GM12878 (cell line): ENCODE measurements at regions not wholly inside any gene's neighbourhood (a gene's known extent, or its start where the extent isn't known, plus 50 kb on each side); places are given as distances from the start of the nearest gene placed in this dataset.

Experiments
- ATAC-seq: fragments of 200-7000 bp; cut with Tn5 transposase; 3 replicates; pipeline ENCODE4 v1.9.1; 2020; ENCODE audit warnings: mild to moderate bottlenecking, moderate library complexity
- BruUV-seq: library from RNA; stranded (reverse); fragments of 400-500 nt; replicated peaks from 2 replicates; lab custom pipeline; 2021; lab: Mats Ljungman, UMichigan
- CTCF ChIA-PET: fragments of 300-600 bp; sonication (Branson Sonifier 250); formaldehyde crosslinking; extraction: SDS; loops from one replicate; lab custom pipeline; 2021; ENCODE audit warnings: inconsistent platforms; lab: Yijun Ruan, JAX
- POLR2A ChIA-PET: fragments of 350-600 bp; formaldehyde crosslinking; extraction: SDS; loops from one replicate; lab custom pipeline; 2021; ENCODE audit warnings: inconsistent platforms; lab: Charles Lee
- RAD21 ChIA-PET: fragments of 300-600 bp; sonication (Branson Sonifier 250); formaldehyde crosslinking; loops from one replicate; lab custom pipeline; 2023; ENCODE audit warnings: antibody characterized with exemption; ENCODE audit not compliant: unreplicated experiment; lab: Charles Lee
- SMC1A ChIA-PET: fragments of 300-600 bp; sonication (Branson Sonifier 250); formaldehyde crosslinking; loops from one replicate; lab custom pipeline; 2023; ENCODE audit not compliant: unreplicated experiment, uncharacterized antibody; lab: Charles Lee
- DNase-seq: peaks from one replicate; pipeline ENCODE4 v3.0.0-alpha.2; 2011; ENCODE audit warnings: low read depth, low spot score
- FAIRE-seq: peaks from 3 replicates; lab custom pipeline; 2011; peaks lifted over from hg19 to GRCh38; lab: Jason Lieb, UNC
- H2AFZ ChIP-seq: 2 replicates; pipeline ENCODE4 v1.6.0; 2011; ENCODE audit warnings: low read depth, low read length, control low read depth; ENCODE audit not compliant: control insufficient read depth
- H3K27ac ChIP-seq: 2 replicates; pipeline ENCODE4 v1.5.1; 2011; ENCODE audit warnings: control low read depth; ENCODE audit not compliant: control insufficient read depth, insufficient read depth
- H3K27me3 ChIP-seq, 2 experiments: replicated peaks in 1 of 2; 2 replicates each; pipeline versions ENCODE4 v1.6.0 to v1.6.1; 2011; ENCODE audit warnings: low read length in 1 of 2; ENCODE audit not compliant: control insufficient read depth in 2 of 2, insufficient read depth in 2 of 2
- H3K36me3 ChIP-seq, 2 experiments: 2 replicates each; pipeline ENCODE4 v1.5.1; 2011; ENCODE audit warnings: low read length in 1 of 2; ENCODE audit not compliant: control insufficient read depth in 2 of 2, insufficient read depth in 2 of 2
- H3K4me1 ChIP-seq: 2 replicates; pipeline ENCODE4 v1.6.1; 2011; ENCODE audit warnings: mild to moderate bottlenecking, low read length, moderate library complexity, mixed read lengths; ENCODE audit not compliant: control insufficient read depth, insufficient read depth
- H3K4me2 ChIP-seq: 2 replicates; pipeline ENCODE4 v1.6.0; 2011; ENCODE audit warnings: control low read depth; ENCODE audit not compliant: control insufficient read depth, insufficient read depth
- H3K4me3 ChIP-seq: fragments of 200-600 bp; sonication (generic); 2 replicates; pipeline ENCODE4 v1.5.1; 2016
- H3K79me2 ChIP-seq: 2 replicates; pipeline ENCODE4 v1.6.0; 2011; ENCODE audit warnings: low read length; ENCODE audit not compliant: control insufficient read depth, insufficient read depth
- H3K9ac ChIP-seq: 2 replicates; pipeline ENCODE4 v1.8.0; 2011; ENCODE audit warnings: low read length, control low read depth, mixed read lengths; ENCODE audit not compliant: control insufficient read depth, insufficient read depth
- H3K9me3 ChIP-seq: replicated peaks from 3 replicates; pipeline ENCODE4 v1.5.1; 2011; ENCODE audit warnings: mild to moderate bottlenecking, low read length; ENCODE audit not compliant: control insufficient read depth, insufficient read depth
- H4K20me1 ChIP-seq: 2 replicates; pipeline ENCODE4 v1.6.0; 2011; ENCODE audit not compliant: control insufficient read depth, insufficient read depth
- HSF1 ChIP-seq: fragments of 150-350 bp; IDR thresholded peaks from 2 replicates; pipeline ENCODE4 v1.6.1; 2014; ENCODE audit warnings: mild to moderate bottlenecking, low read depth, low read length
- IRF5 ChIP-seq: fragments of 450-650 bp; IDR thresholded peaks from 2 replicates; pipeline ENCODE4 v1.6.1; 2017; ENCODE audit warnings: borderline replicate concordance
- MAX ChIP-seq: IDR thresholded peaks from 2 replicates; pipeline ENCODE4 v1.6.1; 2012; ENCODE audit warnings: low read depth, low read length, improper control_type of control experiment
- MEF2B ChIP-seq: fragments of 450-650 bp; IDR thresholded peaks from 2 replicates; pipeline ENCODE4 v1.6.1; 2018; ENCODE audit warnings: mild to moderate bottlenecking, moderate library complexity; ENCODE audit not compliant: partially characterized antibody, poor library complexity, severe bottlenecking
- NFIC ChIP-seq: IDR thresholded peaks from 2 replicates; pipeline ENCODE4 v1.6.1; 2012; ENCODE audit warnings: low read depth, mild to moderate bottlenecking, inconsistent platforms, low read length, moderate library complexity
- NR2C1 ChIP-seq: fragments of 450-650 bp; IDR thresholded peaks from 2 replicates; pipeline ENCODE4 v1.6.1; 2017; ENCODE audit warnings: antibody characterized with exemption, mild to moderate bottlenecking, moderate library complexity
- NR2F1 ChIP-seq: fragments of 450-650 bp; conservative IDR thresholded peaks from 2 replicates; pipeline ENCODE4 v1.6.1; 2017; ENCODE audit warnings: mild to moderate bottlenecking
- POLR2AphosphoS5 ChIP-seq: IDR thresholded peaks from 2 replicates; pipeline ENCODE4 v1.6.1; 2011; ENCODE audit warnings: mild to moderate bottlenecking, low read length, inconsistent platforms
- SMARCA5 ChIP-seq: fragments of 450-650 bp; IDR thresholded peaks from 2 replicates; pipeline ENCODE4 v1.6.1; 2017; ENCODE audit warnings: mild to moderate bottlenecking
- SREBF1 ChIP-seq: IDR thresholded peaks from 2 replicates; pipeline ENCODE4 v1.6.1; 2012; ENCODE audit warnings: mild to moderate bottlenecking, low read length
- SRF ChIP-seq, 2 experiments: IDR thresholded peaks; 2 replicates each; pipeline ENCODE4 v1.6.1; 2011; ENCODE audit warnings: low read depth in 2 of 2, low read length in 2 of 2, mild to moderate bottlenecking in 1 of 2, moderate library complexity in 1 of 2
- YY1 ChIP-seq: IDR thresholded peaks from 2 replicates; pipeline ENCODE4 v1.6.1; 2011; ENCODE audit warnings: low read depth, mild to moderate bottlenecking, low read length
- ZBTB4 ChIP-seq: fragments of 450-650 bp; formaldehyde crosslinking; IDR thresholded peaks from 2 replicates; pipeline ENCODE4 v1.4.0; 2022; ENCODE audit warnings: mild to moderate bottlenecking, moderate library complexity
- ZNF687 ChIP-seq: fragments of 450-650 bp; IDR thresholded peaks from 2 replicates; pipeline ENCODE4 v1.6.1; 2017; ENCODE audit warnings: mild to moderate bottlenecking, moderate library complexity
- WGBS: methylation state at CpG from one replicate; pipeline ENCODE4 v1.1.6; 2016; ENCODE audit warnings: low lambda C conversion rate; ENCODE audit not compliant: insufficient replicate concordance, insufficient coverage; ENCODE audit errors: missing lambda C conversion rate; 5-methylcytosine and 5-hydroxymethylcytosine counted together
- in situ Hi-C: fragments of 300-500 bp; cut with MboI; formaldehyde crosslinking; loops from 9 replicates; pipeline ENCODE4 v1.14.3; 2018; ENCODE audit warnings: mixed read lengths
- intact Hi-C: fragments of 100-400 bp; cut with micrococcal nuclease; formaldehyde crosslinking; loops from one replicate; pipeline ENCODE4 v1.14.2; 2022; ENCODE audit not compliant: unreplicated experiment

GRCh38 chr2:75925331-75926024 lies 214.8 kb upstream of the GCFC2 start:
- Histone ChIP-seq H3K4me3 (no peak overlapping the region), H3K36me3 (no peaks in the 10 kb centered on the region), H2AFZ (no peak overlapping the region), H3K79me2 (no peaks in the 10 kb centered on the region), H3K4me1 (no peaks in the 10 kb centered on the region), H4K20me1 (no peaks in the 10 kb centered on the region), H3K27me3 (no peaks in the 10 kb centered on the region), H3K9ac (no peak overlapping the region), H3K27ac (no peak overlapping the region), H3K4me2 (no peak overlapping the region), H3K9me3 (no peaks in the 10 kb centered on the region)
- DNase-seq (no peak), ATAC-seq (no peak), FAIRE-seq (no peak)
- in situ Hi-C loops (no loop called here), intact Hi-C loops (no loop called here)
- RAD21 ChIA-PET = no interaction called here
- CTCF ChIA-PET = interaction anchor here (1.0 kb wide), 1 partner anchor 12 kb away, joined by 3 read pairs; no protein-coding TSS in a partner anchor
- 5% methylated on average over 3 of the region's 3 CpGs for WGBS
- POLR2A ChIA-PET = no interaction called here
- no TSS peak for BruUV-seq
- SMC1A ChIA-PET = no interaction called here
- TF ChIP-seq NR2C1 (no peak), POLR2AphosphoS5 (no peak), NR2F1 (no peak), MEF2B (no peak), ZNF687 (no peak), HSF1 (no peak), MAX (no peak), SMARCA5 (no peak), IRF5 (no peak), SREBF1 (no peak), NFIC (no peak), YY1 (no peak), SRF (IDR thresholded peaks at IDR 0.05; ENCODE audit: low read depth in 2 of 2, low read length in 2 of 2) (no peak), ZBTB4 (CRISPR knock-in tag) (no peak)
